ENCODE measurements at regions not wholly inside any gene's neighbourhood (a gene's known extent, or its start where the extent isn't known, plus 50 kb on each side); places are given as distances from the start of the nearest gene placed in this dataset. TPM values are rescaled to one million over a fixed set of nuclear protein-coding genes. Genes with fewer than 3 reads are reported as not detected.

GRCh38 chr6:122347280-122347679 lies 52.2 kb upstream of the HSF2 start:
- Histone ChIP-seq H3K4me1 (no peaks in the 10 kb centered on the region), H3K27me3 (no peaks in the 10 kb centered on the region), H3K9me3 (no peaks in the 10 kb centered on the region), H3K36me3 (no peaks in the 10 kb centered on the region), H3K4me3 (no peak overlapping the region), H3K27ac (no peak overlapping the region)
- TF ChIP-seq, protein P1, sequence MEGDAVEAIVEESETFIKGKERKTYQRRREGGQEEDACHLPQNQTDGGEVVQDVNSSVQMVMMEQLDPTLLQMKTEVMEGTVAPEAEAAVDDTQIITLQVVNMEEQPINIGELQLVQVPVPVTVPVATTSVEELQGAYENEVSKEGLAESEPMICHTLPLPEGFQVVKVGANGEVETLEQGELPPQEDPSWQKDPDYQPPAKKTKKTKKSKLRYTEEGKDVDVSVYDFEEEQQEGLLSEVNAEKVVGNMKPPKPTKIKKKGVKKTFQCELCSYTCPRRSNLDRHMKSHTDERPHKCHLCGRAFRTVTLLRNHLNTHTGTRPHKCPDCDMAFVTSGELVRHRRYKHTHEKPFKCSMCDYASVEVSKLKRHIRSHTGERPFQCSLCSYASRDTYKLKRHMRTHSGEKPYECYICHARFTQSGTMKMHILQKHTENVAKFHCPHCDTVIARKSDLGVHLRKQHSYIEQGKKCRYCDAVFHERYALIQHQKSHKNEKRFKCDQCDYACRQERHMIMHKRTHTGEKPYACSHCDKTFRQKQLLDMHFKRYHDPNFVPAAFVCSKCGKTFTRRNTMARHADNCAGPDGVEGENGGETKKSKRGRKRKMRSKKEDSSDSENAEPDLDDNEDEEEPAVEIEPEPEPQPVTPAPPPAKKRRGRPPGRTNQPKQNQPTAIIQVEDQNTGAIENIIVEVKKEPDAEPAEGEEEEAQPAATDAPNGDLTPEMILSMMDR (IDR thresholded peaks at IDR 0.05), result no peak
- TF ChIP-seq POLR2A (IDR thresholded peaks at IDR 0.05) (no peak), POLR2AphosphoS5 (IDR thresholded peaks at IDR 0.05; ENCODE audit: insufficient read depth in 1 of 2, low read depth in 1 of 2) (no peak)
- no peak for DNase-seq (ENCODE audit: extremely low spot score in 2 of 2)
- intact Hi-C loops (cut with DNase I), result no loop called here

DNA sequence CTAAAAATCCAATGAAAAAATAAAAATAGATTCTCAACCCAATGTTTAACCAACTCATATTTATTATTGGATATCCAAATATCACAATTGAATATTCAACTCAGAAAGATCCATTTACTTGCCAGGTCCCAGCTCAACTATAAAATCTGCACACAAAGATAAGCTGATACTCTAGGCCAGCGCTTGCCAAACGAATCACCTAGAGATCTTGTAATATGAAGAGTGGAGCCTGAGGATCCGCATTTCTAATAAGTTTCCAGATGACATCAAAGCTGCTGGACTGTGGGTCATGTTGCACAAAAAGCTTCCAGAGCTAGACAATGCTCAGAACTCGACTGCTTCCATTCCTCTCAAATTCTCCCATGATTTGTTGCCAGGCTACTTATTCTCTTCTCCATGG lies 51.7 kb upstream of the HSF2 start:
- H3K4me3 ChIP-seq, result no peak overlapping the region
- TF ChIP-seq, protein P1 (IDR thresholded peaks at IDR 0.05), result no peak
- H3K4me1 ChIP-seq, result no peaks in the 10 kb centered on the region
- H3K27me3 ChIP-seq, result no peaks in the 10 kb centered on the region
- no peak overlapping the region for H3K27ac ChIP-seq
- intact Hi-C loops (cut with DNase I), result no loop called here
- H3K36me3 ChIP-seq, result no peaks in the 10 kb centered on the region
- no peaks in the 10 kb centered on the region for H3K9me3 ChIP-seq
- no peak for DNase-seq (ENCODE audit: extremely low spot score in 2 of 2)

Small RNA genes lying in the stretch of these regions (small RNA-seq; reads per million reads assigned to genes)
- gene AL603865.2 (not detected), gene RNU1-18P (not detected), gene RNU2-8P (not detected), gene RNU4-76P (not detected)

All from vagina (tissue), 2 donors.